GM19395 (cell line): ENCODE measurements at regions not wholly inside any gene's neighbourhood (a gene's known extent, or its start where the extent isn't known, plus 50 kb on each side); places are given as distances from the start of the nearest gene placed in this dataset.
"Not testable (repeated sequence)": the region's sequence is repeated elsewhere in the genome, so short reads cannot be mapped to it uniquely, and the experiment has no call there.

Source experiments
- ATAC-seq: cut with Tn5 transposase; IDR thresholded peaks from one replicate; pipeline ENCODE4 v1.9.1; 2021; ENCODE audit warnings: mild to moderate bottlenecking, moderate library complexity; ENCODE audit not compliant: unreplicated experiment

DNA sequence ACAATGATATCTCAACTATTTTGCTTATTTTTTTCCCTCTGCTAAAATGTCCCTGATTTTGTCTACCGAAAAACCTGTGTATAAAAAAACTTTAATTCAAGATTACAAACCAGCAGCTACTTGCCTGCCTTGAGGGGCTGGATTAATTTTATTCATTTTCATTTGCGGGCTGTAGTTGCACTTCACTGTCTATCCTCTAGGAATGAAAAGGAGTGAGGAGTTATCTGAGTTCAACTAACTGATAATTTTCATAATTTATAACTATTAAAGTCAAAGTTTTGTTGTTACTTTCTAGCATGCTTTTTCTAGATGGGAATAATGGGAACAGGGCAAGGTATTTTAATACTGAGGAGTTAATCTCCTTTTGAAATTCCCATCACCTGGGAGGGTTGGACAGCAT lies 50.3 kb upstream of the AGTPBP1 start:
- not testable (repeated sequence) for ATAC-seq

DNA sequence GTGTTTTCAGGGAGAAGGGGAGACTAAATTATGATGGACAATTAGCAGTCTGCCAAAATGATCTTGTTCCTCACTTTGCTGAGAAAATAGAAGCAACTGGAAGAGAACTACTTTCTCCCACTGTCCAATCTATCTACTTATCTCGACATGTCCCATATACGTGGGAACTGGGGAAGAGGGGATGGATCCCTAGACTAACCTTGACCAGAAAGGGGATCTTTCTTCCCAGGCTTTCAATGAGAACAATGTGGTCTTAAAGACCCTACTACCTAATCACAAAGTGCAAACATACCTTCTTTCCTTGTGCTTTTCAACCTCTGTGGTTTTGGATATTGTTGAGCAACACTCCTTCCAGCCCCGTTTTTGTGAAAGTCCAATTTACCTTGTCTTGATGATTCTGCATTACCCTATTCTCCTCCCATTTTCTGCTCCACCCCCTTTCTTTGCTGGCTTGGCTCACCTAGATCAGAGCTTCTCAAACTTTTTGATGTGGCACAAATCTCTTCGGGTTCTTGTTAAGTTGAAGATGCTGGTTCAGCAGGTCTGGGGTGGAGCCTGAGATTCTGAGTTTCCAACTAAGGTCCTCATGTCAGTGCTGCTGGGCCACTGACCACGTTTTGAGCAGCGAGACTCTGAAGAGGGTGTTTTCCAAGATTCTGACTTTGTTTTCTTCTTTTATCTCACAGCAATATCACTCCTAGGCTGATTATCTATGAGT lies 61.4 kb upstream of the AGTPBP1 start:
- ATAC-seq: not testable (repeated sequence)

DNA sequence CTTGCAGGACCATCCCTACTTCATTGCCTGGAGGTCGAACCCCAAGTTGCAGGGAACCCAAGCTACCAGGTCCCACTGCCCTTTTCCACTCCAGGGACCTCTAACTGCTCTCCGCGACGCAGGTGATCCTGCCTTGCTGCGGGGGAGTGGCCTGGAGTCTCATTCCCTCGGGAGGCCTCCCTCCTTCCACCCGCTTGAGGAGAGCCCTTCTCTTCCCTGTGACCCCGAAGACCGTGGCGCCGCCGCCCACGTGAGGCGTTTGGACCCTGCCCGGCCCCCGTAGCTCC lies 63.0 kb upstream of the AGTPBP1 start:
- ATAC-seq: not testable (repeated sequence)

DNA sequence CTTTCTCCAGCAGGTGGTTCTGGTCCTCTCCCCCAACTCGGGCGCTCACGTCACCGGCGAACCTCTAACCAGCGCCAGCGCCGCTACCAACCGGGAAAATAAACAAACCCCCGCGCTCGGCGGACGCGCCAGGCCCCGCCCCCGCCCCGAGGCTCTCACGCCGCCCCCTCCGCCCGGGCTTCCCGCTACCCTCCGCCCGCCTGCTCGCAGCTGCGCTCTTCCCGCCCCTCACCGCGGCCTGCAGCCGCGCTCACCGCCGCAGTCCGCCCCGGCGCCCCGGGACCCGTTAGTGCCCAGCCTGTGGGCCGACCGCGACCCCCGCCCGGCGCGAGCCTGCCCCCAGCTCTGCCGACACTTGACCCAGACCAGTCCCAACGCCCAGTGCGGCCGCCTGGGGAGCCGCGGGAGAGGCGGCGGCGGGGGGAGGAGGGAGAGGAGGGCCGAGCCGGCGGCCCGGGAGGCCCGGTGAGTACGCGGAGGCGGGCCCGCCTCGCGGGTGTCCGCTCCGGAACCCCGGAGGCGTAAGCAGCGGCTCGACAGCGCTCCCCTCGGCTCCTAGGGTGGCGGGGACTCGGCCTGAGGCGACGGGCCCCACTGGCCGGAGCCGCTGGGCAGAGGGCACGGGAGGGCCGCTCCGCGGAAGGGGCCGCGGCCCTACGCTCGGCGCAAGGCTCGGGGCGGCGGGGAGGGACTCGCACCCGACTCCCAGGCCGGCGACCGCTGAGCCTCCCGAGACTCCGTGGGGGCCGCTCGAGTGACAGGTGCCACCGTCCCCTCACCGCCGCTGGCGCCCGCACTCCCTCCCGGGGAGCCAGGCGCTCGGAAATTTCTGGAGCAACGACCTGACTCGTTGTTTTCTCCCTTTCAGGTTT lies 63.6 kb upstream of the AGTPBP1 start:
- peak; percentile 83 for ATAC-seq

DNA sequence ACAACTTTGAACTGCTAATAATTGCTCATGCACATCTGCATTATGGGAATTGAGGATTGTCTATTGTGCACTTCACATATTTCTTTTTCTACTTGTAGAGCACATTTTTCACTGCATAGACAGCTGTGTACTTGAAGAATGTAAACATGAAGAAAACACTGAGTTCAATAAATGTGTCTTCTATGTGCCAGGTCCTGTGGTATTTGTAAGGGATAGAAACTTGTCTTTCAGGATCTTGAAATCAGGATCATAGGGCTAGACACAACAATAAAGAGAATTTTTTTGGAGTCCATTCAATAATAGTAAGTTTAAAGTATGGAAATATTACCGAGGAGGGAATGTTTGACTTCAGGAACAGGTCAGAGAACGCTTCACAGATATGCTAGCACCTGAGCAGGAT lies 66.6 kb upstream of the AGTPBP1 start:
- ATAC-seq: not testable (repeated sequence)

DNA sequence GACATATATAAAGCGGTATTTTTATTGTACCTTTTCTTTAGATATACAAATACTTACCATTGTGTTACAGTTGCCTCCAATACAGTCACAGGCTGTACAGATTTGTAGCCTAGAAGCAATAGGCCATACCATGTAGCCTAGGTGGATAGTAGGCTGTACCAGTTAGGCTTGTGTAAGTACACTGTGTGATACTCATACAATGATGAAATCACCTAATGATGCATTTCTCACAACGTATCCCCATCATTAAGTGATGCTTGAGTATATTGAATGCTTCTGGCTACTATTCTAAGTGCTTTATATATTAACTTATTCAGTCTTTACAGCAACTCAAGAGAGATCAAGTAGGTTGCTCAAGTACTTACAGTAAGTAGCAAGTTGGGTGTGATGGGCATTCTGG lies 71.6 kb upstream of the AGTPBP1 start:
- not testable (repeated sequence) for ATAC-seq

DNA sequence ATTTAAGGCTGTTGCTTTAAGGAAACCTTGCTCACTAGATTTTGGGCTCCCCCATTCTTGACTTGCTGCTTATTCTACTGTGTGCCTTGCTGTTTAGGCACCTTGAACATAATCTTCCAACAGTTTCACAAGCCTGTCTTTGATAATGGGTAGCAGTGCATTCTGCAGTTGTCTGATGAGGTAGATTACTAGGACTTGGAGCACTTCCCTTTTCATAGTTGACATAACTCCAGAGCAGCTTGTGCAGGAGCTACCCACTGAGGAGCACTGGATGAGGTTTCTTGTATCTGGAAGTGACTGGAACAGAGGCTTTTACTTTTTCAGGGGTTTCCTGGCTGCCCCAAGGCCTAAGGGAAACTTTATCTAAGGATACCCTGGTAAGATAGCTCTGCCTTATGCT lies 73.0 kb upstream of the AGTPBP1 start:
- not testable (repeated sequence) for ATAC-seq

DNA sequence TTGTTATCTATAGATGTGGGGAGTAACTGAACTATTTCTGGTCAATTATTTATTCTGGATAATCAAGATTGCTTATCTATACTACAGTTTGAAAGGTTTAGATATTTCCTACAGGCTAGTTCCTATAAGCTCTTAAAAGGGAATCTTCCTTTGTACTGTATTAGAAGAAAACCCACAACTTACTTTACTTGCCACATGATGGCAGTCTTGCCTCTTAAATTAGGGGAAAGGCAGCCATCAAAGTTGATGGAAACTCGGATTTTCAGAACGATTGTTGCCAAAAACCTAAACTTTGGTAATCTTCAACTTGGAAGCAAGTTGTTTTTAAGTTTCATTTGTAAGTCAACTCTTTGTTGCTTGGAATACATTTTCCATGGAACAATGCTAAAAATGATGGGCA lies 77.2 kb upstream of the AGTPBP1 start:
- ATAC-seq: not testable (repeated sequence)

DNA sequence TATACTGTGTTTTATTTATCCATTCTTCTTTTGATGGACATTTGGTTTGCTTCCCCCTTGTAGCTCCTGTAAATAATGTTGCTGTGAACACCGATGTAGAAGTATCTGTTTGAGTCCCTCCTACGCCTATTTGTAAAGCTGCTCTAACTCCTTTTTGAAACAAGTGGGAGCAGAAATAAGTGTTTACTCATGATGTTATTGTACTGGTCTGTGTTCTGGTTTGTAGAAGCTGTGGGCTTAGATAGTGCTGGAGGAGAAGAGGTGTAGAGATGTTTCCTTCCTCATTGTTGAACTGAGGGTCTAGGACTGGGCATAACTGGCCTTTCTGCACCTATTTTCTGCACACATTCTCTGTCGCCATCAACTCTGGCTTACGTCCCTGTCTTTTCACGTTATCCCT lies 78.8 kb upstream of the AGTPBP1 start:
- not testable (repeated sequence) for ATAC-seq

DNA sequence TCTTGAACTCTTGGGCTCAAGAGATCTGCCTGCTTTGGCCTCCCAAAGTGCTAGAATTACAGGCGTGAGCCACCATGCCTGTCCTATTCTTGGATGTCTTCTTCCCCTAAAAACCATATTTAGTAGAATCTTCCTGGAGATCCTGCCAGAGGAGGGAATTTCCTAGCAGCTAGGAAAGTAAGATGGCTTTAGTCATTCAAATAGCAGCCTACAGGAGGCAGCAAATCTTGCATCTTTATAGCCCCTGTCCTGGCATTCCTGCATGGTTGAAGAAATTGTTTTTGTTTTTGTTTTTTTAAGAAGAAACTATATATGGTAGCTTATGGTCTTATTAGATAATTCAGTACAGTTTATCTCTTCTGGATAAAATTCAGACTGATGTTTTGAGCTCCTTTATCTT lies 83.2 kb upstream of the AGTPBP1 start:
- not testable (repeated sequence) for ATAC-seq

DNA sequence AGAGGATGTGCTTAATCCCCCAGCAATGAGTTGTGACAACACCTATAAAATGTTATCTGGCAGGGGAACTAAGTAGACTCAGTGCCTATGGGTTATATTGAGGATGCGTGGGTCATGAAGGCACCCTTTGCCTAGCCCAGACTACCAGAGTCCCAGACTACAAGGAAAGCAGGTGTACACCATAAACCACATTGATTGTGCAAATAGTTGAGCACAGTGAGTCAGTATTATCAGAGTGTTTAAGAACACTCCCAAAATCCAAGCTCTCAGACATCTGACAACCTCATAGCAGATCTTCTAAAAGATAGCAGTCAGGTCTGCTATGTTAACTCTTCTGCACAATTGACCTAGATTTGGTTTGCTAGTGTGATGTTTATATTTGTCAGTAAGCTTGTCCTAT lies 92.8 kb upstream of the AGTPBP1 start:
- not testable (repeated sequence) for ATAC-seq

DNA sequence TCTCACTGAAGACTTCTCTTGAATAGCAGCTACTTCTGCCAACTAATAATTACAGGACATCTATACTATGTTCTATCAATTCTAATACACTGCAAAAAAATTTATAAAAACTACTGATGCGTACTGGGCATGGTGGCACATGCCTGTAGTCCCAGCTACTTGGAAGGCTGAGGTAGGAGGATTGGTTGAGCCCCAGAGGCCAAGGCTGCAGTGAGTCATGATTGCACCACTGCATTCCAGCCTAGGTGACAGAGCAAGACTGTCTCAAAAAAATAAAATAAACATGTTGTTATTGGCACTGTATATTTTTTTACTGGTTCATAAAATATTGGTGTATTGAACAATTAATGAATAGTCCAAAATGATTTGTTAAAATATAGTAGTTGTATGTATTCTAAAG lies 97.0 kb upstream of the NAA35 start:
- ATAC-seq: not testable (repeated sequence)

DNA sequence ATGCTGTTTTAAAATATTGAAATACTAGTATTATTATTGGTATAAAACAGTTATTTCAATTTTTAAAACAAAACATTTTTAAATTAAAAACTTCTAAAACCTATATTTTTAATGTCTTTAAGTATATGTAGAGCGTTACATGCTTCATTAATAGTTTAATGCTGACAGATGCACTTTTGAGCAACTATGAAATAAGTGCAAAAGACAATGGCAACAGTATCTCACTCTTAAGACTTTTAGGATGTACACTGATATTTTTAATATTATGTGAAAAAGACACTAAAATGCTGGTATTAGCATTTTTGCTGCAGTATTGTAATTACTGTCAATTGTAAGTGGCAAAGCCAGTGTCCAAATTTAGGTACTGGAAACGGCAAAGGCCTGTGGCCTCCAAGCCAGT lies 93.2 kb upstream of the NAA35 start:
- not testable (repeated sequence) for ATAC-seq

DNA sequence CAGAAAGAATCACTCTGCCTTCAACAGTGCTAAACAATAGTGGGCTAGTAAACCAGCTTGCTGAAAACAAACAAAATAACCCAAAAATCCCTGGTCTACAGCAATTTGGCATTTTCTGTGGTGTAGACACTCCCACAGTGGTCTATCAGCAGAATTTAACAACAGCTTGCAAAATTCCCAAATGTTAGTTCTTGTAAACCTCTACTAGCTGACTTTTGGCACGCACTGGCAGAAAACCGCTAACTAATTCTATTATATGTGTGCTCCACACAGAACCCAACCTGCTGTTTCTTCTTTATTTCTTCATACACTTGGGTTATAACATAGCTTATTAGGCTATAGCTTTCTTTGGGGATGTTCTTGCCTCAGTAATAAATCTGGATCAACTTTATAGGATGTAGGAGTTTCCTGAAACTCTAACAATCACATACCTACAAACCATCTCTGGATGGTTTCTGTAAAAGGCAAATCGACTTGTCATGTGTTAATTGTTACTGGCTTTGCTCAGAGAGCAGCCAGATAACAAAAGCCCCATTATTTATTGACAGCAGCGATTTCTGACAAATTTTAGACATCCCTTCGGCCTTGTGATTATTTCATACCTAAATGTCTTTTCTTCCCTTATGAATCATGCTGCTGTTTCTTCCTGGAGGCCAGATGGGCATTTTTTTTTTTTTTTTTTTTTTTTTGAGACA lies 82.7 kb upstream of the NAA35 start:
- ATAC-seq: no peak

DNA sequence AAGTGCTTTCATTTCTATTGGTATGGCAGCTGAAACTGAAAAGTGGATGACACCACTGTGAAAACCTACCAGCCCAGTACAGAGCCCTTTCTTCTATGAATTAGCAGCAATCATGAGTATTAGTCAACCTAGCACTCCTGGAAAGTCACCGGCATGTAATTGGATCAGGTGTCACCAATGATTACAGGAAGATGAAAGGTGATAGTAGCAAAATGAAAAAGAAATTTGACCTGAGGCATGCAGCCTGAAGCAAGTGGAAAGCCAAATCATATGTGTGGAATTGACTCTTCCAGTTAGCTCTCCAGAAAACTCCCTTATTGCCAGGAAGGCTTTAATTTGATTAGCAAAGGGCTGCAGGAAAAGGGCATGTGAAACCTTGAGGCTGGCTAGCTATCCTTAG lies 81.2 kb upstream of the NAA35 start:
- no peak for ATAC-seq

DNA sequence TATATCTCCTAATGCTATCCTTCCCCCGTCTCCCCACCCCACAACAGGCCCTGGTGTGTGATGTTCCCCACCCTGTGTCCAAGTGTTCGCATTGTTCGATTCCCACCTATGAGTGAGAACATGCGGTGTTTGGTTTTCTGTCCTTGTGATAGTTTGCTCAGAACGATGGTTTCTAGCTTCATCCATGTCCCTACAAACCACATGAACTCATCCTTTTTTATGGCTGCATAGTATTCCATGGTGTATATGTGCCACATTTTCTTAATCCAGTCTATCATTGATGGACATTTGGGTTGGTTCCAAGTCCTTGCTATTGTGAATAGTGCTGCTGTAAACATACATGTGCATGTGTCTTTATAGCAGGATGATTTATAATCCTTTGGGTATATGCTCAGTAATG lies 79.1 kb upstream of the NAA35 start:
- ATAC-seq: not testable (repeated sequence)

DNA sequence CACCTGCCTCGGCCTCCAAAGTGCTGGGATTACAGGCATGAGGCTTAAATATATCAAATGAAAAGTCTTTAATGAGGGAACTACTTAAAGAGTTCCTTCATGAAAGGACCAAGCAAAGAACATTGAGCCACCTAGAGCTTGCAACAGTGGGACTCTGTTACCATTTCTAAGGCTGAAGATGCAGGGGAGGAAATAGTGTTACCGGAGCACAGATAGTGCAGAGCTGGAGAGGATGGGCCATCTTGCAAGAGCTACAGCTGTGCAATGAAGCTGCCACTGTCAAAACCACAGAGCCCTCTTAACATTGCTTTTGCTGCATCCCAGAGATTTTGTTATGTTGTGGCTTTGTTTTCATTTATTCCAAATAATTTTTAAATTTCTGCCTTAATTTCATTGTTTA lies 77.1 kb upstream of the NAA35 start:
- no peak for ATAC-seq

DNA sequence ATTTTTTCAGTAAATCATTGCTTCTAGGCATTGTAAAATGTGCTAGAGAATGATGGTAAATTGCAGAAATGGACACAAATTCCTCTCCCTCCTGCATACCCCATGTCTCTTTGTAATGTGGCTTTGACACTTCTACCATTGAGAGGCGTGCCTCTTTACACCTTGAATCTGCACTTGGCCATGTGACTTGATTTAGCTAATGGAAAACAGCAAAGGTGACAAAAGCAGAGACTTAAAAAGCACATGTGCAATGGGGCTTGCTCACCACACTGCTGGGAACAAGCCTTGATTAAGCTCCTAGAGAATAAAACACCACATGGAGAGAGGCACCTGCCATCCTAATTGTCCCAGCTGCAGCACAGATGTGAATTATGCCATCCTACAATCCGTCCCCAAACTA lies 69.9 kb upstream of the NAA35 start:
- ATAC-seq: no peak

DNA sequence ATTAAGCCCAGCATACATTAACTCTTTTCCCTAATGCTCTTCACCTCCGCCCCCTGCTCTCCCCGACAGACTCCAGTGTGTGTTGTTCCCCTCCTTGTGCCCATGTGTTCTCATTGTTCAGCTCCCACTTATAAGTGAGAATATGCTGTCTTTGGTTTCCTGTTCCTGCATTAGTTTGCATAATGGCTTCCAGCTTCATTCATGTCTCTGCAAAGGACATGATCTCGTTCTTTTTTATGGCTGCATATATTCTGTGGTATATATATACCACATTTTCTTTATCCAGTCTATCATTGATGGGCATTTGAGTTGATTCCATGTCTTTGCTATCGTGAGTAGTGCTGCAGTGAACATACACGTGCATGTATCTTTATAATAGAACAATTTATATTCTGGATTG lies 69.3 kb upstream of the NAA35 start:
- not testable (repeated sequence) for ATAC-seq

DNA sequence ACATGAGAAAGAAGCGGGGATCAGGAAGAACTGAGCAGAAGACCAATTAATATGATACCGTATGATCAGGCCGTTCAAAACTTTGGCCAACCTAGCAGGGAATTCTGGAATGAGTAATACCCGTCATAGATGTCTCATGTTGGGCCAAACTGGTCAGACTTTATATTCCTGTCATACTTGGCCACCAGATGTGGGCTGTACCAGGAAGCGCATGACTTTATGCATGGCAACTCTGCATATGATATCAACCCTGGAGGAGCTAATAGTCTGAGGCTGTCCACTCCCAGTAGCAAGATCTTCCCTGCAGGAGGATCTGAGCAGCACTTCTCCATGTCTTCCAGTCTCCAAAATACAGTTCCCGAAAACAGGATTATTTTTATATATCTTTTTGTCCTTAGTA lies 68.5 kb upstream of the NAA35 start:
- no peak for ATAC-seq

DNA sequence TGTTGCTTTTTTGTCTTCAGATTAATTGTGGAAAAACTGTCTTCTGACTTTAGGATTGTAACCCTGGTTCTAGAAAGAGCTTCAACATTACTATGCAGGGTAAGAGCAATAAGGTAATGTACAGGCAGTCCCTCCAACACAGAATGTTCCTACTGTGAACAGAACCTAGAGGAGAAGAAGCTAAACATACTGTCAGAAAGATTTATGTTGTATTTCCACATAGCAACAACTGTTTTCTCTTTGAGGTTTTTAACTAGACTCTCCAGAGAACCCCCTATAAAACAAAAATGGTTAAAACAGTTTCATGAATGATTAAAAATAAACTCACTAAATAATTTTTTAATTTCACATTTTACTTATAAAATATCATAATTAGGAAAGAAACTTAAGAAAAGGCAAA lies 64.3 kb upstream of the NAA35 start:
- ATAC-seq: no peak
